ENCODE measurements at regions not wholly inside any gene's neighbourhood (a gene's known extent, or its start where the extent isn't known, plus 50 kb on each side); places are given as distances from the start of the nearest gene placed in this dataset.

DNA sequence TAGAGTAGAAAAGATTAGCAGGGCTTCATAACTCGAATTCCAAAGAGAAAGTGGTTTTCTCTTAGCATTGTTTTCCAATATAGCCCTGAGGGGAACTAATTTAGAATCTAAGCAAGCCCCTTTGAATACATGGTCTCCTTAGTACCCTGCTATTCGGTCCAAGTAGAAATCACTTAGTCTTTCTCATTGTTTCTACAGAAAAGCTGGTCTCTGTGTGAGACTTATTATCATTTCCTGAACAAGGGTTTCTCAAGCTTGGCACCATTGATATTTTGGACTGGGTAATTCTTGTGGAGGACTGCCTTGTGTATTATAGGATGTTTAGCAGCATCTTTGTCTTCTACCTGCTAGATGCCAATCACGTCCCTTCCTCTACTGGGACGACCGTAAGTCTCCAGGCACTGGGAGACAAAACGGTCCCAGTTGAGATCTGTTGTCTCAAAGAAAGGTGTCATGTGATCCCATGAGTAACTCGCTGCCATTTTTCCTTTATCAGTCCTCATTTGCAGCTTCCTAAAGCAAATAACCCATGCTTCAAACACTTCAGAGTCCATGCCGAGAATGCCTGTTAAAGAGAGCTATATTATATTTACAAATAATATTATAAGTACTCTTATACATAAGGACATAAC lies 230.7 kb upstream of the SLCO3A1 start:
- H4K20me1 ChIP-seq (replicated peaks; ENCODE audit: control insufficient read depth, insufficient read depth, low read length), result no peaks in the 10 kb centered on the region
- intact Hi-C loops (cut with micrococcal nuclease) (no loop called here), in situ Hi-C loops (cut with MboI) (no loop called here)
- H3K27ac ChIP-seq (ENCODE audit: extremely low read depth, low read depth, low read length), result no peak overlapping the region
- BruUV-seq (replicated peaks), result no TSS peak
- no peak overlapping the region for H3K4me3 ChIP-seq
- CTCF ChIA-PET (ENCODE audit: low intra/inter-chr PET ratio), result no interaction called here
- 0% methylated on average over 8 of the region's 8 CpGs for WGBS (ENCODE audit: insufficient coverage, low coverage, missing lambda C conversion rate)
- no peak for DNase-seq (ENCODE audit: extremely low read depth in 1 of 4, low spot score in 3 of 4)
- TF ChIP-seq ZFP1 (CRISPR knock-in tag; IDR thresholded peaks at IDR 0.05) (no peak), TFE3 (CRISPR knock-in tag; IDR thresholded peaks at IDR 0.05) (peak; percentile 65), U2AF2 (optimal IDR thresholded peaks at IDR 0.05; ENCODE audit: low read depth, low read length) (no peak), NFYB (IDR thresholded peaks at IDR 0.05; ENCODE audit: extremely low read depth, insufficient read length) (no peak)
- H3K79me2 ChIP-seq (ENCODE audit: control insufficient read depth, insufficient read depth, low read length), result no peaks in the 10 kb centered on the region
- ATAC-seq, result no peak
- no peaks in the 10 kb centered on the region for H3K4me1 ChIP-seq (replicated peaks in 1 of 2; ENCODE audit: control insufficient read depth in 2 of 2, insufficient read depth in 2 of 2, low read length in 2 of 2)
- no peaks in the 10 kb centered on the region for H3K9me1 ChIP-seq (ENCODE audit: control insufficient read depth, insufficient read depth, low read length)
- POLR2A ChIA-PET, result no interaction called here
- H3K27me3 ChIP-seq (ENCODE audit: control insufficient read depth in 2 of 2, insufficient read depth in 2 of 2, low read length in 2 of 2), result peaks cover 0 to 17% of the 10 kb centered on the region in 2 experiments; a peak in 3 of 5 replicates
- no peak overlapping the region for H2AFZ ChIP-seq (ENCODE audit: low read depth, low read length)
- no peak for FAIRE-seq
- H3K9ac ChIP-seq (ENCODE audit: insufficient read depth in 1 of 2, low read depth in 2 of 2, low read length in 2 of 2), result no peak overlapping the region
- no peak overlapping the region for H3K4me2 ChIP-seq (ENCODE audit: insufficient read depth, low read length)
- no peaks in the 10 kb centered on the region for H3K9me3 ChIP-seq (replicated peaks; ENCODE audit: control insufficient read depth, insufficient read depth, low read depth, low read length)
- no peaks in the 10 kb centered on the region for H3K36me3 ChIP-seq (ENCODE audit: control insufficient read depth, insufficient read depth, low read length)
